CD4-positive, alpha-beta T cell (primary cell): ENCODE measurements at regions not wholly inside any gene's neighbourhood (a gene's known extent, or its start where the extent isn't known, plus 50 kb on each side); places are given as distances from the start of the nearest gene placed in this dataset.

Experiments used
- ATAC-seq: fragments of 200-7000 bp; cut with Tn5 transposase; one replicate; pipeline ENCODE4 v1.10.0; 2022; ENCODE audit warnings: mild to moderate bottlenecking; ENCODE audit not compliant: poor library complexity
- CTCF ChIA-PET: fragments of 350-600 bp; sonication (Branson Sonifier 250); formaldehyde crosslinking; loops from one replicate; lab custom pipeline; 2021; ENCODE audit warnings: antibody characterized with exemption, inconsistent platforms; lab: Charles Lee
- POLR2A ChIA-PET: fragments of 350-600 bp; sonication (Branson Sonifier 250); formaldehyde crosslinking; loops from one replicate; lab custom pipeline; 2021; ENCODE audit warnings: antibody characterized with exemption, inconsistent platforms; lab: Charles Lee
- DNase-seq, 14 experiments: peaks; one replicate each; pipeline ENCODE4 v3.0.0-alpha.2; 2013 to 2020; ENCODE audit warnings: mixed read lengths in 2 of 14
- H3K27ac ChIP-seq, 2 donors: one replicate each; pipeline versions ENCODE4 v1.5.1 to v1.7.0; 2013; ENCODE audit warnings: low read length in 2 of 2, low read depth in 1 of 2, mild to moderate bottlenecking in 1 of 2
- H3K27me3 ChIP-seq, 2 experiments: 1 replicate in 1 of 2; 2 replicates in 1 of 2; pipeline versions ENCODE4 v1.6.1 to v1.7.0; 2013; ENCODE audit warnings: low read length in 2 of 2, control low read depth in 1 of 2, mild to moderate bottlenecking in 1 of 2, moderate library complexity in 1 of 2; ENCODE audit not compliant: insufficient read depth in 2 of 2, control insufficient read depth in 1 of 2
- H3K36me3 ChIP-seq: one replicate; pipeline ENCODE4 v1.6.1; 2013; ENCODE audit warnings: low read length, control low read depth; ENCODE audit not compliant: insufficient read depth
- H3K4me1 ChIP-seq: one replicate; pipeline ENCODE4 v1.6.1; 2013; ENCODE audit warnings: low read length, control low read depth; ENCODE audit not compliant: insufficient read depth
- H3K4me3 ChIP-seq: one replicate; pipeline ENCODE4 v1.5.1; 2013; ENCODE audit warnings: mild to moderate bottlenecking, low read length, moderate library complexity
- H3K9me3 ChIP-seq, 2 experiments: 1 replicate in 1 of 2; 2 replicates in 1 of 2; pipeline versions ENCODE4 v1.6.1 to v1.7.0; 2013; ENCODE audit warnings: low read length in 2 of 2, mild to moderate bottlenecking in 2 of 2, control low read depth in 1 of 2, moderate library complexity in 1 of 2; ENCODE audit not compliant: control insufficient read depth in 1 of 2, insufficient read depth in 1 of 2
- H3K27ac Mint-ChIP-seq: one replicate; pipeline ENCODE4 v1.8.0; 2020; ENCODE audit warnings: mixed read lengths
- H3K27me3 Mint-ChIP-seq: one replicate; pipeline ENCODE4 v1.8.0; 2021; ENCODE audit warnings: mixed read lengths
- H3K36me3 Mint-ChIP-seq: one replicate; pipeline ENCODE4 v1.8.0; 2021; ENCODE audit warnings: low read depth, mixed read lengths
- H3K4me1 Mint-ChIP-seq: one replicate; pipeline ENCODE4 v1.8.0; 2021; ENCODE audit warnings: low read depth, mixed read lengths
- H3K4me3 Mint-ChIP-seq: one replicate; pipeline ENCODE4 v1.8.0; 2020; ENCODE audit warnings: mild to moderate bottlenecking, mixed read lengths
- H3K9me3 Mint-ChIP-seq: one replicate; pipeline ENCODE4 v1.8.0; 2020; ENCODE audit warnings: mixed read lengths
- CTCF ChIP-seq: fragments of 200-600 bp; IDR thresholded peaks from one replicate; pipeline ENCODE4 v1.8.0; 2022; ENCODE audit warnings: antibody characterized with exemption, mild to moderate bottlenecking
- intact Hi-C, 2 experiments: fragments of 100-400 bp; cut with DNase I in 1 of 2; cut with micrococcal nuclease in 1 of 2; formaldehyde crosslinking; loops; one replicate each; pipeline versions ENCODE4 v1.15.1 to v1.9.0; 2023 to 2025; cut with DNase I, micrococcal nuclease

- peaks cover 28% of the 10 kb centered on the region for H3K27me3 Mint-ChIP-seq
- POLR2A ChIA-PET: no interaction called here
Measured at GRCh38 chr2:234655706-234656105, 158.8 kb upstream of the ARL4C start.

DNA sequence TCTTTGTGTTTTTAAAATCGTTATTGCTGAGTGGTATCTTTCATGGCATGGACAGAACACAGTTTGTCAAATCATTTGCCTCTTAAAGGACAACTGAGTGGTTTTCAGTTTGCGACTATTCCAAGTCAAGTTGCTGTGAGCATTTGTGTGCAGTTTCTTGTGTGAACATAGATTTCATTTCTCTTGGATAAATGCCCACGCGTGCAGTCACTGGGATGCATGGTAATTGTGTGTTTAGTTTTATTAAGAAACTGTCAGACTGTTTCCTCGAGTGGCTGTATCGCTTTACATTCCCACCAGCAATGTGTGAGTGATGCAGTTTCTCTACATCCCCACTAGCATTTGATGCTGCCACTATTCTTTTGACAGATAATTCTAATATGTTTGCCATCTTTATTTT, 154.0 kb upstream of the ARL4C start:
- Mint-ChIP-seq H3K4me3 (no peak overlapping the region), H3K27me3 (peaks cover 38% of the 10 kb centered on the region), H3K9me3 (peaks cover 2% of the 10 kb centered on the region), H3K36me3 (no peaks in the 10 kb centered on the region), H3K27ac (no peak overlapping the region), H3K4me1 (no peaks in the 10 kb centered on the region)
- H3K27ac ChIP-seq: no peak overlapping the region
- H3K27me3 ChIP-seq: peaks cover 5 to 8% of the 10 kb centered on the region in 2 experiments
- no peaks in the 10 kb centered on the region for H3K9me3 ChIP-seq
- no peaks in the 10 kb centered on the region for H3K4me1 ChIP-seq
- TF ChIP-seq CTCF: no peak
- no peaks in the 10 kb centered on the region for H3K36me3 ChIP-seq
- ChIA-PET POLR2A (no interaction called here), CTCF (no interaction called here)
- intact Hi-C loops: no loop called here
- DNase-seq (no peak), ATAC-seq (no peak)
- no peak overlapping the region for H3K4me3 ChIP-seq

More at GRCh38 chr2:234655706-234656105, 158.8 kb upstream of the ARL4C start:
- Mint-ChIP-seq H3K36me3 (no peaks in the 10 kb centered on the region), H3K9me3 (no peaks in the 10 kb centered on the region), H3K27ac (no peak overlapping the region), H3K4me1 (no peaks in the 10 kb centered on the region), H3K4me3 (no peak overlapping the region)
- no peak overlapping the region for H3K4me3 ChIP-seq
- intact Hi-C loops: no loop called here
- H3K27me3 ChIP-seq: peaks cover 5 to 8% of the 10 kb centered on the region in 2 experiments
- CTCF ChIA-PET: no interaction called here
- DNase-seq (no peak), ATAC-seq (no peak)
- H3K9me3 ChIP-seq: no peaks in the 10 kb centered on the region
- TF ChIP-seq CTCF: no peak
- H3K36me3 ChIP-seq: no peaks in the 10 kb centered on the region
- no peak overlapping the region for H3K27ac ChIP-seq
- H3K4me1 ChIP-seq: no peaks in the 10 kb centered on the region

DNA sequence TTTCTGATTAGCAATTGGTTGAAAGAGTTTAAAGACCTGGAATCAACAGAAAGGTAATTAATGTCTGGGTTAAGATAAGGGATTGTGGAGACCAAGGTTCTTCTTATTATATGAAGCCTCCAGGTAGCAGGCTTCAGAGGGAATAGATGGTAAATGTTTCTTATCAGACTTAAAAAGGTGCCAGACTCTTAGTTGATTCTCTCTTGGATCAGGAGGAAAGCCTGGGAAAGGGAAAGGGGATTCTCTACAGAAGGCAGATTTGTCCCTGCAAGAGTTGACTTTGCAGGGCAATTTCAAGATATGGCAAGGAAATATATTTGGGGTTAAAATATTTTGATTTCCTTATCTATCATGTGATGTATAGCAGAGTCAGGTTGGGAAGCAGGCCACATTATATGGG, 153.1 kb upstream of the ARL4C start:
- ATAC-seq: no peak
- no peaks in the 10 kb centered on the region for H3K36me3 Mint-ChIP-seq
- TF ChIP-seq CTCF: no peak

More for the DNA sequence above, 153.1 kb upstream of the ARL4C start:
- no peak overlapping the region for H3K27ac Mint-ChIP-seq
- H3K4me3 Mint-ChIP-seq: no peak overlapping the region
- Histone ChIP-seq H3K4me1 (no peaks in the 10 kb centered on the region), H3K27ac (no peak overlapping the region), H3K4me3 (no peak overlapping the region), H3K27me3 (peaks cover 5 to 8% of the 10 kb centered on the region in 2 experiments), H3K36me3 (no peaks in the 10 kb centered on the region), H3K9me3 (no peaks in the 10 kb centered on the region)
- ChIA-PET CTCF (no interaction called here), POLR2A (no interaction called here)
- intact Hi-C loops: no loop called here
- DNase-seq: no peak
- H3K4me1 Mint-ChIP-seq: no peaks in the 10 kb centered on the region
- peaks cover 38% of the 10 kb centered on the region for H3K27me3 Mint-ChIP-seq
- H3K9me3 Mint-ChIP-seq: peaks cover 2% of the 10 kb centered on the region
